Head of caudate nucleus (tissue), 42 donors: ENCODE measurements at regions not wholly inside any gene's neighbourhood (a gene's known extent, or its start where the extent isn't known, plus 50 kb on each side); places are given as distances from the start of the nearest gene placed in this dataset.
"Not testable (repeated sequence)": the region's sequence is repeated elsewhere in the genome, so short reads cannot be mapped to it uniquely, and the experiment has no call there.

Source experiments
- DNase-seq, 42 donors: peaks; one replicate each; pipeline versions ENCODE4 v3.0.0 to v3.0.0-alpha.2; 2020 to 2021; ENCODE audit warnings: mixed read lengths in 7 of 42
- intact Hi-C: fragments of 100-400 bp; cut with DNase I; formaldehyde crosslinking; loops from one replicate; pipeline ENCODE4 v1.15.0; 2022

GRCh38 chr1:38589036-38589435 is 270.5 kb downstream of the RRAGC start:
- peak in 1 of 42 donors; percentile 39 for DNase-seq
- intact Hi-C loops: no loop called here

GRCh38 chr1:38587766-38588165 is 271.8 kb downstream of the RRAGC start:
- DNase-seq: no peak
- intact Hi-C loops: no loop called here

- intact Hi-C loops: no loop called here
- DNase-seq: peak in 36 of 42 donors; percentile 24 to 80 (median 54)
These were observed 272.5 kb downstream of the RRAGC start for GRCh38 chr1:38586993-38587646.

- intact Hi-C loops: no loop called here
- DNase-seq: peak in 21 of 42 donors; percentile 25 to 82 (median 51)
These were observed 273.6 kb downstream of the RRAGC start for GRCh38 chr1:38585971-38586370.

GRCh38 chr1:38585460-38585859 is 274.1 kb downstream of the RRAGC start:
- intact Hi-C loops: no loop called here
- no peak for DNase-seq

GRCh38 chr1:38584448-38585355 is 274.9 kb downstream of the RRAGC start:
- intact Hi-C loops: no loop called here
- DNase-seq: no peak

- intact Hi-C loops, DNase-seq: not testable (repeated sequence)
These were observed 276.3 kb downstream of the RRAGC start for GRCh38 chr1:38583287-38583686.

- no peak for DNase-seq
- intact Hi-C loops: no loop called here
These were observed 278.2 kb downstream of the RRAGC start for GRCh38 chr1:38581396-38581795.

- intact Hi-C loops: no loop called here
- DNase-seq: peak in 1 of 42 donors; percentile 4
These were observed 279.0 kb downstream of the RRAGC start for GRCh38 chr1:38580594-38580993.

GRCh38 chr1:38579056-38579455 is 280.5 kb downstream of the RRAGC start:
- intact Hi-C loops: no loop called here
- DNase-seq: no peak

- peak in 11 of 42 donors; percentile 13 to 55 (median 33) for DNase-seq
- intact Hi-C loops: no loop called here
These were observed 281.2 kb downstream of the RRAGC start for GRCh38 chr1:38578271-38578951.

- intact Hi-C loops: no loop called here
- DNase-seq: no peak
These were observed 281.7 kb downstream of the RRAGC start for GRCh38 chr1:38577937-38578270.

GRCh38 chr1:38577385-38577784 is 282.2 kb downstream of the RRAGC start:
- no peak for DNase-seq
- intact Hi-C loops: no loop called here

- intact Hi-C loops: no loop called here
- no peak for DNase-seq
These were observed 283.3 kb downstream of the RRAGC start for GRCh38 chr1:38576241-38576640.

- DNase-seq: peak in 13 of 42 donors; percentile 26 to 59 (median 40)
- intact Hi-C loops: no loop called here
These were observed 287.8 kb downstream of the RRAGC start for GRCh38 chr1:38571726-38572125.

- intact Hi-C loops: no loop called here
These were observed 289.0 kb downstream of the RRAGC start for GRCh38 chr1:38570657-38570975.

GRCh38 chr1:38569932-38570656 is 289.5 kb downstream of the RRAGC start:
- intact Hi-C loops: no loop called here
- peak in 1 of 42 donors; percentile 32 for DNase-seq

More at GRCh38 chr1:38570657-38570975, 289.0 kb downstream of the RRAGC start:
- no peak for DNase-seq

GRCh38 chr1:38568061-38568857 is 291.3 kb downstream of the RRAGC start:
- peak in 1 of 42 donors; percentile 37 for DNase-seq
- intact Hi-C loops: no loop called here

- intact Hi-C loops: no loop called here
- no peak for DNase-seq
These were observed 292.2 kb downstream of the RRAGC start for GRCh38 chr1:38567401-38567800.
